Choroid plexus epithelial cell (primary cell): ENCODE measurements at regions not wholly inside any gene's neighbourhood (a gene's known extent, or its start where the extent isn't known, plus 50 kb on each side); places are given as distances from the start of the nearest gene placed in this dataset.

Source experiments
- DNase-seq: peaks from one replicate; pipeline ENCODE4 v3.0.0-alpha.2; 2010; ENCODE audit warnings: low read depth
- H3K4me3 ChIP-seq: 2 replicates; pipeline ENCODE4 v1.5.1; 2011; ENCODE audit warnings: low read depth, mild to moderate bottlenecking, control low read depth, low read length, moderate library complexity
- CTCF ChIP-seq: conservative IDR thresholded peaks from 2 replicates; pipeline ENCODE4 v1.5.1; 2011; ENCODE audit warnings: low read depth, mild to moderate bottlenecking, control low read depth, inconsistent platforms, low read length, moderate library complexity

- H3K4me3 ChIP-seq: no peak overlapping the region
- DNase-seq: no peak
- no peak for TF ChIP-seq CTCF
These were observed 262.9 kb upstream of the KLHL29 start for GRCh38 chr2:23121968-23122648.

GRCh38 chr2:23122681-23123215 lies 262.2 kb upstream of the KLHL29 start:
- no peak overlapping the region for H3K4me3 ChIP-seq
- no peak for TF ChIP-seq CTCF
- DNase-seq: no peak

- no peak for DNase-seq
- H3K4me3 ChIP-seq: no peak overlapping the region
- no peak for TF ChIP-seq CTCF
These were observed 261.3 kb upstream of the KLHL29 start for GRCh38 chr2:23123686-23124085.

GRCh38 chr2:23124214-23124750 lies 260.7 kb upstream of the KLHL29 start:
- no peak overlapping the region for H3K4me3 ChIP-seq
- DNase-seq: no peak
- TF ChIP-seq CTCF: no peak

GRCh38 chr2:23127465-23127864 lies 257.5 kb upstream of the KLHL29 start:
- no peak for DNase-seq
- H3K4me3 ChIP-seq: no peak overlapping the region
- TF ChIP-seq CTCF: no peak

GRCh38 chr2:23128684-23129292 lies 256.2 kb upstream of the KLHL29 start:
- no peak for TF ChIP-seq CTCF
- DNase-seq: no peak
- H3K4me3 ChIP-seq: no peak overlapping the region
